Testis (tissue), 2 donors: ENCODE measurements at regions not wholly inside any gene's neighbourhood (a gene's known extent, or its start where the extent isn't known, plus 50 kb on each side); places are given as distances from the start of the nearest gene placed in this dataset.

Source experiments
- DNase-seq: peaks from one replicate; pipeline ENCODE4 v3.0.0-alpha.2; 2019
- H3K27ac ChIP-seq, 2 donors: fragments of 200-600 bp; sonication (generic); one replicate each; pipeline ENCODE4 v1.5.1; 2019
- H3K27me3 ChIP-seq: fragments of 200-600 bp; sonication (generic); one replicate; pipeline ENCODE4 v1.5.1; 2019
- H3K36me3 ChIP-seq: fragments of 200-600 bp; sonication (generic); one replicate; pipeline ENCODE4 v1.5.1; 2017; ENCODE audit warnings: low read depth; ENCODE audit errors: missing control alignments
- H3K4me1 ChIP-seq: fragments of 200-600 bp; sonication (generic); one replicate; pipeline ENCODE4 v1.5.1; 2019
- H3K4me3 ChIP-seq, 2 donors: fragments of 200-600 bp; sonication (generic); one replicate each; pipeline ENCODE4 v1.5.1; 2017 to 2019
- H3K9me3 ChIP-seq: fragments of 200-600 bp; sonication (generic); one replicate; pipeline ENCODE4 v1.5.1; 2017
- CTCF ChIP-seq, 3 experiments: fragments of 450-650 bp in 2 of 3; fragments of 200-600 bp in 1 of 3; sonication (generic) in 1 of 3; IDR thresholded peaks; one replicate each; pipeline ENCODE4 v1.5.1; 2016 to 2019; ENCODE audit warnings: antibody characterized with exemption in 3 of 3, mild to moderate bottlenecking in 2 of 3, moderate library complexity in 1 of 3
- POLR2A ChIP-seq: fragments of 450-650 bp; IDR thresholded peaks from one replicate; pipeline ENCODE4 v1.6.1; 2017; ENCODE audit warnings: antibody characterized with exemption, mild to moderate bottlenecking, moderate library complexity
- WGBS, 2 donors: methylation state at CpG; one replicate each; pipeline ENCODE4 v1.1.5; 2018; 5-methylcytosine and 5-hydroxymethylcytosine counted together
- intact Hi-C: fragments of 100-400 bp; cut with DNase I; formaldehyde crosslinking; loops from one replicate; pipeline ENCODE4 v1.15.1; 2023; ENCODE audit warnings: low total_unique reads

GRCh38 chr20:4088766-4089165 lies 59.9 kb upstream of the SMOX start:
- Histone ChIP-seq H3K4me3 (no peak overlapping the region), H3K27me3 (no peaks in the 10 kb centered on the region), H3K4me1 (peaks cover 5% of the 10 kb centered on the region), H3K36me3 (no peaks in the 10 kb centered on the region), H3K9me3 (no peaks in the 10 kb centered on the region), H3K27ac (no peak overlapping the region)
- TF ChIP-seq POLR2A = no peak
- 89 to 94% methylated on average over 4 of the region's 4 CpGs for WGBS, 2 donors
- intact Hi-C loops = loop anchor here (10.0 kb wide), 1 partner anchor 74 kb away; the partner anchor contains the start of gene RNF24
- no peak for DNase-seq

GRCh38 chr20:4087923-4088322 lies 60.7 kb upstream of the SMOX start:
- intact Hi-C loops = loop anchor here (10.0 kb wide), 1 partner anchor 73 kb away; the partner anchor contains the start of gene RNF24

GRCh38 chr20:4086771-4087687 lies 61.6 kb upstream of the SMOX start:
- 87 to 89% methylated on average over 13 of the region's 13 CpGs for WGBS, 2 donors
- H3K9me3 ChIP-seq = no peaks in the 10 kb centered on the region
- intact Hi-C loops = loop anchor here (10.0 kb wide), 1 partner anchor 72 kb away; the partner anchor contains the start of gene RNF24
- TF ChIP-seq POLR2A = no peak
- no peak for TF ChIP-seq CTCF (IDR thresholded peaks at IDR 0.05)
- peaks cover 5% of the 10 kb centered on the region for H3K4me1 ChIP-seq
- H3K4me3 ChIP-seq = no peak overlapping the region
- DNase-seq = no peak
- no peaks in the 10 kb centered on the region for H3K36me3 ChIP-seq
- no peaks in the 10 kb centered on the region for H3K27me3 ChIP-seq
- H3K27ac ChIP-seq = no peak overlapping the region

More at GRCh38 chr20:4087923-4088322, 60.7 kb upstream of the SMOX start:
- TF ChIP-seq POLR2A (no peak), CTCF (IDR thresholded peaks at IDR 0.05) (no peak)
- Histone ChIP-seq H3K27me3 (no peaks in the 10 kb centered on the region), H3K27ac (no peak overlapping the region), H3K9me3 (no peaks in the 10 kb centered on the region), H3K4me1 (peaks cover 5% of the 10 kb centered on the region), H3K36me3 (no peaks in the 10 kb centered on the region), H3K4me3 (no peak overlapping the region)
- no peak for DNase-seq
- WGBS, 2 donors = 82 to 85% methylated on average over 4 of the region's 4 CpGs

- no peak overlapping the region for H3K4me3 ChIP-seq
- no peaks in the 10 kb centered on the region for H3K9me3 ChIP-seq
- no peak for TF ChIP-seq POLR2A
- no peak for TF ChIP-seq CTCF (IDR thresholded peaks at IDR 0.05)
- no peaks in the 10 kb centered on the region for H3K27me3 ChIP-seq
- intact Hi-C loops = loop anchor here (10.0 kb wide), 1 partner anchor 70 kb away; the partner anchor contains the start of gene RNF24
- no peak for DNase-seq
- H3K36me3 ChIP-seq = no peaks in the 10 kb centered on the region
- H3K4me1 ChIP-seq = peaks cover 5% of the 10 kb centered on the region
- H3K27ac ChIP-seq = no peak overlapping the region
- WGBS, 2 donors = 67 to 95% methylated on average over 4 of the region's 4 CpGs
These were observed 63.9 kb upstream of the SMOX start for GRCh38 chr20:4084721-4085120.

- H3K27ac ChIP-seq = no peak overlapping the region
- H3K27me3 ChIP-seq = no peaks in the 10 kb centered on the region
- H3K4me1 ChIP-seq = peaks cover 5% of the 10 kb centered on the region
- intact Hi-C loops = loop anchor here (10.0 kb wide), 1 partner anchor 69 kb away; the partner anchor contains the start of gene RNF24
- no peak for DNase-seq
- no peaks in the 10 kb centered on the region for H3K9me3 ChIP-seq
- H3K4me3 ChIP-seq = no peak overlapping the region
- H3K36me3 ChIP-seq = no peaks in the 10 kb centered on the region
- TF ChIP-seq POLR2A (no peak), CTCF (IDR thresholded peaks at IDR 0.05) (no peak)
- 91 to 100% methylated on average over 1 of the region's 1 CpG for WGBS, 2 donors
These were observed 64.5 kb upstream of the SMOX start for GRCh38 chr20:4084096-4084495.
